ENCODE measurements at regions not wholly inside any gene's neighbourhood (a gene's known extent, or its start where the extent isn't known, plus 50 kb on each side); places are given as distances from the start of the nearest gene placed in this dataset.
"Not testable (repeated sequence)": the region's sequence is repeated elsewhere in the genome, so short reads cannot be mapped to it uniquely, and the experiment has no call there.

DNA sequence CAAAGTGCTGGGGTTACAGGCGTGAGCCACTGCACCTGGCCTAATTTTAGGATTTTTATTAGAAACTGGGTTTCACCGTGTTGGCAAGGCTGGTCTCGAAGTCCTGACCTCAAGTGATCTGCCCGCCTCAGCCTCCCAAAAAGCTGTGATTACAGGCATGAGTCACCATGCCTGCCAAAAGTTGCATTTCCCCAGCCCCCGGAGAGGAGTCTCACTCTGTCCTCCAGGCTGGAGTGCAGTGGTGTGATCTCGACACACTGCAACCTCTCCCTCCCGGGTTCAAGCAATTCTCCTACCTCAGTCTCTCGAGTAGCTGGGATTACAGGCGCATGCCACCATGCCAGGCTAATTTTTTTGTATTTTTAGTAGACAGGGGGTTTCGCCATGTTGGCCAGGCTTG is 122.0 kb upstream of the KCTD7 start:
- not testable (repeated sequence) for TF ChIP-seq CTCF (IDR thresholded peaks at IDR 0.05); EZH2 (IDR thresholded peaks at IDR 0.05; ENCODE audit: borderline replicate concordance, insufficient read depth, low read depth, low read length, poor library complexity, severe bottlenecking)

All from B cell (primary cell).